ENCODE measurements at regions not wholly inside any gene's neighbourhood (a gene's known extent, or its start where the extent isn't known, plus 50 kb on each side); places are given as distances from the start of the nearest gene placed in this dataset.

DNA sequence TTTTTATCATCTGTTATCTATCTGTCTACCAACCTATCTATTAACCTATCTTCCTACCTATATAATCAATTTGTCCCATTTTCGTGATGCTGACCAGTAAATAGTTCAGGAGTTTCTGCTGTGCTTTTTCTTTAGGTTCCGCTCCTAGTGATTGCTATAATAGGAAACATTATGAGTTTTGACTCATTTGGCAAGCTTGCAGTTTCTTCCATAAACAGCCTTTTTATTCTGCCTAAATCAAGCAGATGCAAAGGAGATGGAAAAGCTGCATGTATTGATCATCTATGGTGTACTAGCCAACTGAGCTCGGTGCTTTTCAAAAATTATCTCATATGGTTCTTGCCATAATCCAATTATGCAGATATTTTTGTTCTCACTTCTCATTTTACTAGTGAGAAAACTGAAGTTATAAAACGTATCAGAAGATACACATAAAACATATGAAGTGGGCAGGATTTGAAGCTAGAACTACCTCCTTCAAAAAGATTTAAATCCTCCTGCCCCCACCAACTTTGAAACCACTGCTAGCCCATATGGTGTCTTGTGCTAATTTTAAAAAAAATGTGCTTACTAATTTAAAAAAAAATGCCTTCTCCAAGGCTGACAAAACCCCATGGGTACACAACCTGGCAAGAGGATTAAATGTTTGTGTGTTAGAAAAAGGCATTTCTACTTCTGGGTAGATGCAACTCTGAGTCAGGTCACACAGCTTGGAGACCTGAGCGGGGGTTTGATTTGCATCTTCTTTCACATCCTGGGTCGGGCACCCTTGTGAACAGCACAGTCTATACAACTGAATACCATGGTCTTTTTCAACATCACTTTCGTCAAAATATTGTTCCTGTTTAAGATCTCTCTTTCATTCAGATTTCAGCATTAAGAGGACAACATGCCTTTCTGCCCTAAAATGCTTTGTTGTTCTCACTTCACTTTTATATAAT lies 267.0 kb downstream of the CHL1 start:
- TF ChIP-seq U2AF1 (optimal IDR thresholded peaks at IDR 0.05; ENCODE audit: low read depth, low read length): no peak
- no peak for TF ChIP-seq EP300 (IDR thresholded peaks at IDR 0.05; ENCODE audit: low read depth in 2 of 2, low read length in 2 of 2)
- no peak for TF ChIP-seq EP300 (CRISPR knock-in tag; IDR thresholded peaks at IDR 0.05; ENCODE audit: borderline replicate concordance)
- TF ChIP-seq, protein P1, sequence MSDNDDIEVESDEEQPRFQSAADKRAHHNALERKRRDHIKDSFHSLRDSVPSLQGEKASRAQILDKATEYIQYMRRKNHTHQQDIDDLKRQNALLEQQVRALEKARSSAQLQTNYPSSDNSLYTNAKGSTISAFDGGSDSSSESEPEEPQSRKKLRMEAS (IDR thresholded peaks at IDR 0.05): no peak
- TF ChIP-seq ZSCAN22 (CRISPR knock-in tag; IDR thresholded peaks at IDR 0.05): no peak
- TF ChIP-seq, protein P2, sequence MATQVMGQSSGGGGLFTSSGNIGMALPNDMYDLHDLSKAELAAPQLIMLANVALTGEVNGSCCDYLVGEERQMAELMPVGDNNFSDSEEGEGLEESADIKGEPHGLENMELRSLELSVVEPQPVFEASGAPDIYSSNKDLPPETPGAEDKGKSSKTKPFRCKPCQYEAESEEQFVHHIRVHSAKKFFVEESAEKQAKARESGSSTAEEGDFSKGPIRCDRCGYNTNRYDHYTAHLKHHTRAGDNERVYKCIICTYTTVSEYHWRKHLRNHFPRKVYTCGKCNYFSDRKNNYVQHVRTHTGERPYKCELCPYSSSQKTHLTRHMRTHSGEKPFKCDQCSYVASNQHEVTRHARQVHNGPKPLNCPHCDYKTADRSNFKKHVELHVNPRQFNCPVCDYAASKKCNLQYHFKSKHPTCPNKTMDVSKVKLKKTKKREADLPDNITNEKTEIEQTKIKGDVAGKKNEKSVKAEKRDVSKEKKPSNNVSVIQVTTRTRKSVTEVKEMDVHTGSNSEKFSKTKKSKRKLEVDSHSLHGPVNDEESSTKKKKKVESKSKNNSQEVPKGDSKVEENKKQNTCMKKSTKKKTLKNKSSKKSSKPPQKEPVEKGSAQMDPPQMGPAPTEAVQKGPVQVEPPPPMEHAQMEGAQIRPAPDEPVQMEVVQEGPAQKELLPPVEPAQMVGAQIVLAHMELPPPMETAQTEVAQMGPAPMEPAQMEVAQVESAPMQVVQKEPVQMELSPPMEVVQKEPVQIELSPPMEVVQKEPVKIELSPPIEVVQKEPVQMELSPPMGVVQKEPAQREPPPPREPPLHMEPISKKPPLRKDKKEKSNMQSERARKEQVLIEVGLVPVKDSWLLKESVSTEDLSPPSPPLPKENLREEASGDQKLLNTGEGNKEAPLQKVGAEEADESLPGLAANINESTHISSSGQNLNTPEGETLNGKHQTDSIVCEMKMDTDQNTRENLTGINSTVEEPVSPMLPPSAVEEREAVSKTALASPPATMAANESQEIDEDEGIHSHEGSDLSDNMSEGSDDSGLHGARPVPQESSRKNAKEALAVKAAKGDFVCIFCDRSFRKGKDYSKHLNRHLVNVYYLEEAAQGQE (IDR thresholded peaks at IDR 0.05; ENCODE audit: borderline replicate concordance in 1 of 2, low read depth in 1 of 2, low read length in 2 of 2): no peak
- no peak for TF ChIP-seq HMG20A (CRISPR knock-in tag; IDR thresholded peaks at IDR 0.05; ENCODE audit: borderline replicate concordance)
- no peak for TF ChIP-seq POLR2A (IDR thresholded peaks at IDR 0.05; ENCODE audit: insufficient read depth in 1 of 2, low read depth in 2 of 2, low read length in 2 of 2)
- no peak for TF ChIP-seq ZNF24 (IDR thresholded peaks at IDR 0.05)
- TF ChIP-seq ESRRA (CRISPR knock-in tag; IDR thresholded peaks at IDR 0.05; ENCODE audit: low read depth): no peak
- TF ChIP-seq ZFX (CRISPR knock-in tag; IDR thresholded peaks at IDR 0.05; ENCODE audit: low read depth): no peak
- TF ChIP-seq EZH2 (conservative IDR thresholded peaks at IDR 0.05; ENCODE audit: low read depth, low read length): no peak
- no peak for TF ChIP-seq TRIM24 (CRISPR knock-in tag; IDR thresholded peaks at IDR 0.05)
- TF ChIP-seq, protein P3, sequence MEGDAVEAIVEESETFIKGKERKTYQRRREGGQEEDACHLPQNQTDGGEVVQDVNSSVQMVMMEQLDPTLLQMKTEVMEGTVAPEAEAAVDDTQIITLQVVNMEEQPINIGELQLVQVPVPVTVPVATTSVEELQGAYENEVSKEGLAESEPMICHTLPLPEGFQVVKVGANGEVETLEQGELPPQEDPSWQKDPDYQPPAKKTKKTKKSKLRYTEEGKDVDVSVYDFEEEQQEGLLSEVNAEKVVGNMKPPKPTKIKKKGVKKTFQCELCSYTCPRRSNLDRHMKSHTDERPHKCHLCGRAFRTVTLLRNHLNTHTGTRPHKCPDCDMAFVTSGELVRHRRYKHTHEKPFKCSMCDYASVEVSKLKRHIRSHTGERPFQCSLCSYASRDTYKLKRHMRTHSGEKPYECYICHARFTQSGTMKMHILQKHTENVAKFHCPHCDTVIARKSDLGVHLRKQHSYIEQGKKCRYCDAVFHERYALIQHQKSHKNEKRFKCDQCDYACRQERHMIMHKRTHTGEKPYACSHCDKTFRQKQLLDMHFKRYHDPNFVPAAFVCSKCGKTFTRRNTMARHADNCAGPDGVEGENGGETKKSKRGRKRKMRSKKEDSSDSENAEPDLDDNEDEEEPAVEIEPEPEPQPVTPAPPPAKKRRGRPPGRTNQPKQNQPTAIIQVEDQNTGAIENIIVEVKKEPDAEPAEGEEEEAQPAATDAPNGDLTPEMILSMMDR (CRISPR knock-in tag; IDR thresholded peaks at IDR 0.05): no peak
- TF ChIP-seq, protein P4, sequence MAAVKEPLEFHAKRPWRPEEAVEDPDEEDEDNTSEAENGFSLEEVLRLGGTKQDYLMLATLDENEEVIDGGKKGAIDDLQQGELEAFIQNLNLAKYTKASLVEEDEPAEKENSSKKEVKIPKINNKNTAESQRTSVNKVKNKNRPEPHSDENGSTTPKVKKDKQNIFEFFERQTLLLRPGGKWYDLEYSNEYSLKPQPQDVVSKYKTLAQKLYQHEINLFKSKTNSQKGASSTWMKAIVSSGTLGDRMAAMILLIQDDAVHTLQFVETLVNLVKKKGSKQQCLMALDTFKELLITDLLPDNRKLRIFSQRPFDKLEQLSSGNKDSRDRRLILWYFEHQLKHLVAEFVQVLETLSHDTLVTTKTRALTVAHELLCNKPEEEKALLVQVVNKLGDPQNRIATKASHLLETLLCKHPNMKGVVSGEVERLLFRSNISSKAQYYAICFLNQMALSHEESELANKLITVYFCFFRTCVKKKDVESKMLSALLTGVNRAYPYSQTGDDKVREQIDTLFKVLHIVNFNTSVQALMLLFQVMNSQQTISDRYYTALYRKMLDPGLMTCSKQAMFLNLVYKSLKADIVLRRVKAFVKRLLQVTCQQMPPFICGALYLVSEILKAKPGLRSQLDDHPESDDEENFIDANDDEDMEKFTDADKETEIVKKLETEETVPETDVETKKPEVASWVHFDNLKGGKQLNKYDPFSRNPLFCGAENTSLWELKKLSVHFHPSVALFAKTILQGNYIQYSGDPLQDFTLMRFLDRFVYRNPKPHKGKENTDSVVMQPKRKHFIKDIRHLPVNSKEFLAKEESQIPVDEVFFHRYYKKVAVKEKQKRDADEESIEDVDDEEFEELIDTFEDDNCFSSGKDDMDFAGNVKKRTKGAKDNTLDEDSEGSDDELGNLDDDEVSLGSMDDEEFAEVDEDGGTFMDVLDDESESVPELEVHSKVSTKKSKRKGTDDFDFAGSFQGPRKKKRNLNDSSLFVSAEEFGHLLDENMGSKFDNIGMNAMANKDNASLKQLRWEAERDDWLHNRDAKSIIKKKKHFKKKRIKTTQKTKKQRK (IDR thresholded peaks at IDR 0.05; ENCODE audit: low read length): no peak

All from HepG2 (cell line).